SU-DHL-6 (cell line): ENCODE measurements at regions not wholly inside any gene's neighbourhood (a gene's known extent, or its start where the extent isn't known, plus 50 kb on each side); places are given as distances from the start of the nearest gene placed in this dataset.

ENCODE experiments used
- CTCF ChIP-seq: fragments of 200-600 bp; sonication (generic); IDR thresholded peaks from one replicate; pipeline ENCODE4 v1.5.1; 2017; ENCODE audit warnings: antibody characterized with exemption, mild to moderate bottlenecking, low read length, moderate library complexity; ENCODE audit not compliant: insufficient read depth, poor library complexity, severe bottlenecking
- EZH2phosphoT487 ChIP-seq: fragments of 200-600 bp; sonication (generic), shearing (Covaris generic); conservative IDR thresholded peaks from 2 replicates; pipeline ENCODE4 v1.6.1; 2018; ENCODE audit warnings: mild to moderate bottlenecking, antibody characterized with exemption, low read length, moderate library complexity, mixed read lengths

GRCh38 chr16:54490112-54490488, 203.5 kb upstream of the IRX3 start:
- TF ChIP-seq CTCF, result no peak
- TF ChIP-seq EZH2phosphoT487, result no peak
